ENCODE measurements at regions not wholly inside any gene's neighbourhood (a gene's known extent, or its start where the extent isn't known, plus 50 kb on each side); places are given as distances from the start of the nearest gene placed in this dataset.
"Not testable (repeated sequence)": the region's sequence is repeated elsewhere in the genome, so short reads cannot be mapped to it uniquely, and the experiment has no call there.

DNA sequence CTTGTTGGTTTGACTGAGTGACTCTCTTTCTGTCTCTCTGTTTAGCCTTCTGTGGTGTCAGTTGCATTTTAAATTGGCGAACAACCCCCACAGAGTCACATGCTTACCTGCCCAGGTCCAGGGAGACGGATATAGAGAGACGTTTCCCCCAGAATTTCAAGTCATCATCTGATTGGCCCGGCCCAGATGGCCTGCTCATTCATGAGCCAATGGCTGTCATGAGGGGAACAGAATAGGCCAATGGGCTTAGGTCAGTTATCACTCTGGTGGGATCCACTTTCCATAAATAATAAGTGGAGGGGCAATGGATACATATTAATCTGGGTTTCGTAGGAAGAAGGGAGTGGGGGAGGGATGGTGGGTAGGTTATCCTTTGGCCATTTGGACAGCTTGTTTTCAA lies 150.0 kb upstream of the SPRED2 start:
- FAIRE-seq (no peak), DNase-seq (ENCODE audit: low spot score) (no peak)

DNA sequence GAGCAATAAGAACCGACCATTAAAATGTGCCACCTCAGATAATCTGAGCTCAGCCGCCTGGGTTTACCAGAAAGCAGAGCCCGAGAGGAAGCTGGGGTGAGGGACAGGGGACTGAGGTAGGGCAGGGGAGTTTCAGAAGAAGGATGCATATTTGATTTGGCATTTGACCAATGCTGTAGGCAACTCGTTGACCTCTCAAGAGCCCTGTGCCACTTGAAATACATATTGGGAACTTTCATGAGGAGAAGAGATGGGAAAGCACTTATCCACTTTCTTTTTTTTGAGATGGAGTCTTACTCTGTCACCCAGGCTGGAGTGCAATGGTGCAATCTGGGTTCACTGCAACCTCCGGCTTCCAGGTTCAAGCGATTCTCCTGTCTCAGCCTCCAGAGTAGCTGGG lies 148.4 kb upstream of the SPRED2 start:
- no peak for FAIRE-seq
- no peak for DNase-seq (ENCODE audit: low spot score)

DNA sequence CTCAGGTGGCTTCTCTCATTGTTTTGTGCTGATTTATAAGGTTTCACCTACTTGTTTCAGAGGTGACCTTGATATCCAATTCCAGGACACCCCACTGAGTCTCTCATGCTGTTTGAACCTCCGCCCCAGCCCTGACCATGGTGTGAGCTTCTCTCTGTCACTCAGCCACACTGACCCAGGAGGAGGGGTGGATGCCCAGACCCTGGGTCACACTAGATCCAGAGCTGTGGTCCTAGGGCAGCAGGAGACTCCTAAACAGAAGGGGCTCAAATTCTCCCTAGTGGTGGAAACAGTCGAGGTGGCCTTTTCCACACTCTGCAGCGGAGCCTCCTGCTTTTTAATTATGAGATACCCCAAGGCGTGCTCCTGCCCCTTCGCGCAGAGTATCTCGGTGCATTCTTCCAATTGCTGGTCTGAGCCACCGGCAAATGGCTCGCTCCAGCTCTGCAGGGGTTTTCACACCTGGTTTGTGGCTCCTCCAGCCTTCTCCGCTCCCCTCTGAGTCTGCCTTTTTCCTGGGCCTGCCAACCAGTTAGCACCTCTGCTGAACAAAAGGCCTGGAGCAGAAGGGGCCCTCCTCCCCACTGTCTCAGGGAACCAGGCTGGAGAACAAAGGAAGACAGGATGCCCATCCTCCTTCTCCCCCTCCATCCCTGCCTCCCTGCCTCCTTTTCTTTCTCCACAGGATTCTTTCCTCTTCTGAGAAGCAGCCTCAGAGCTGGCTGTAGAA lies 147.3 kb upstream of the SPRED2 start:
- DNase-seq (ENCODE audit: low spot score): no peak
- no peak for FAIRE-seq

DNA sequence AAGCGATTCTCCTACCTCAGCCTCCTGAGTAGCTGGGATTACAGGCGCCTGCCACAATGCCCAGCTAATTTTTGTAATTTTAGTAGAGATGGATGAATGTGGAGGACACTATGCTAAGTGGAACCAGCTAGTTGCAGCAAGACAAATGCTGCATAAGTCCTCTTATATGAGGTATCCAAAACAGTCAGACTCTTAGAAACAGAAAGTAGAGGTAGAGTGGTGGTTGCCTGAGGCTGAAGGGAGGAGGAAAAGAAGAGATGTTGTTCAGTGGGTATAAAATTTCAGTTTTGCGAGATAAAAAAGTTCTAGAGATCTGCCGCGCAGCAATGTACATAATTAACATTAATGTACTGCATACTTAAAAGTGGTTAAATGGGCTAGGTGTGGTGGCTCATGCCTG lies 145.3 kb upstream of the SPRED2 start:
- no peak for DNase-seq (ENCODE audit: low spot score)
- no peak for FAIRE-seq

DNA sequence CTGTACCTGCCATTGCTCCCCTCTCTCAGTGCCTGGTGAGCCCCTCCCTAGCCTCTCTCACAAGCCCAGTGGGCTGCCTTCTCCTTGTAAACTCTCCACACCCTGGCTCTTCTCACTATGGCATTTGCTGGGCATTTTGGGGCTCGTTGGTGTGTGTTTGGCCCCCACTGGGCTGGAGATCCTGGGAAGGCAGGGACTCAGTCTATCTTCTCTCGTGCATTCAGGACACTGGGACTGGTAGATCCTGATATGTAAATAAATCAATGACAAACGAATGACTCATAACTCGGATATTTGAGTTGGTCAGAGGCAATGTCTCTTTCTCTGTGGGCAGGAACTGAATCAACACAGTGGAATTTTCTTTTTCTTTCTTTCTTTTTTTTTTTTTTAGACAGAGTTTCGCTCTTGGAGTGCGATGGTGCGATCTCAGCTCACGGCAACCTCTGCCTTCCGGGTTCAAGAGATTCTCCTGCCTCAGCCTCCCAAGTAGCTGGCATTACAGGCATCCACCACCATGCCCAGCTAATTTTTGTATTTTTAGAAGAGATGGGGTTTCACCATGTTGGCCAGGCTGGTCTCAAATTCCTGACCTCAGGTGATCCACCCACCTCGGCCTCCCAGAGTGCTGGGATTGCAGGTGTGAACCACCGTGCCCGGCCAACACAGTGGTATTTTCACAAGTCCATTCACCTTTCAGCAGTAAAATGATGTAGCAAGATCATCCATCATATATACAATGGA lies 144.6 kb upstream of the SPRED2 start:
- DNase-seq (ENCODE audit: low spot score) (peak; percentile 93), FAIRE-seq (peak; percentile 94)

DNA sequence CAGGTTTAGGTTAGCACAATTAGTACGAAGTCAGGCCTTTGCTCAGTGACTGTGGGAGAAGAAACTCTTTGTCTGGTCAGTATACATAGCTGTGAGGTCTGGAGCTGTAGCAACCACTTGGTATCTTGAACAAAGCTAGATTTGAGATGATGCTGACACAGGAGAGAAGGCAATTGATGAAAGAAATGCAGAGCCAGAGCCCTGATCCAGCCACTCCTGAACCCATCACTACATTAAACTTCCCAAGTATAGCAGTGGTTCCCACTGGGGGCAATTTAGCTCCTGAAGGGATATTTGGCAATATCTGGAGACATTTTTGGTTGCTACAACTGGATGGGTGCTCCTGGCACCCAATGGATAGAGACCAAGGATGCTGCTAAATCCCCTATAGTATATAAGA lies 143.9 kb upstream of the SPRED2 start:
- DNase-seq (ENCODE audit: low spot score): no peak
- FAIRE-seq: no peak

DNA sequence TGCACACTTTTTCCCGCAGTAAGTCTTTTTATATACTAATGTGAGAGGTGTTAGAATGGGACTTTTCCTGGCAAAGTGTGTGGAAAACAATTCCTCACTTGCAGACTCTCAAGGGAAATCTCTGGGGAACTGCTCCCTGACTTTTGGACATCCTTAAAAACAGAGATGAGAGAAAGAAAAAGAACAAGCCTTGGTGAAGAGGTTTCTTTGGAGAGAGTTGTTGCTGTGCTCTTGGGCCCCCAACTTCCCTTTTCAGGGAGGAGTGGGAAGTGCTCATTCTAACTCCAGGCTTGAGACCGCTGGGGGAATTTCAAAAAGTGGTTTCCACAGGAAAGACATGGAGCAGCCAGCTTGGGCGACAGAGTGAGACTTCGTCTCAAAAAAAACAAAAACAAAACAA lies 142.6 kb upstream of the SPRED2 start:
- DNase-seq (ENCODE audit: low spot score) (no peak), FAIRE-seq (no peak)

DNA sequence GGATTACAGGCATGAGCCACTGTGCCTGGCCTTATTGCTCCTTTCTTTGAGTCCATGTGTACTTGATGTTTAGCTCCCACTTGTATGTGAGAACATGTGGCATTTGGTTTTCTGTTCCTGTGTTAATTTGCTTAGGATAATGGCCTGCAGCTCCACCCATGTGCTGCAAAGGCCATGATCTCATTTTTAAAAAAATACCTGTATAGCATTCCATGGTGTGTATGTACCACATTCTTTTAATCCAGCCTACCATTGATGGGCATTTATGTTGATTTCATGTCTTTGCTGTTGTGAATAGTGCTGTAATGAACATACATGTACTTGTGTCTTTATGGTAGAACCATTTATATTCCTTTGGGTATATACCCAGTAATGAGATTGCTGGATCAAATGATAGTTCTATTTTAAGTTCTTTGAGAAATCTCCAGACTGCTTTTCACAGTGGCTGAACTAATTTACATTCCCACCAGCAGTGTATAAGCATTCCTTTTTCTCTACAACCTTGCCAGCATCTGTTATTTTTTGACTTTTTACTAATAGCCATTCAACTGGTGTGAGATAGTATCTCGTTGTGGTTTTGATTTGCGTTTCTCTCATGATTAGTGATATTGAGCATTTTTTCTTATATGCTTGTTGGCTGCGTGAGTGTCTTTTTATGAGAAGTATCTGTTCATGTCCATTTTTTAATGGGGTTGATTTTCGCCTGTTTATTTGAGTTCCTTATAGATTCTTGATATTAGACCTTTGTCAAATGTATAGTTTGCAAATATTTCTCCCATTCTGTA lies 136.4 kb upstream of the SPRED2 start:
- not testable (repeated sequence) for FAIRE-seq; DNase-seq (ENCODE audit: low spot score)

DNA sequence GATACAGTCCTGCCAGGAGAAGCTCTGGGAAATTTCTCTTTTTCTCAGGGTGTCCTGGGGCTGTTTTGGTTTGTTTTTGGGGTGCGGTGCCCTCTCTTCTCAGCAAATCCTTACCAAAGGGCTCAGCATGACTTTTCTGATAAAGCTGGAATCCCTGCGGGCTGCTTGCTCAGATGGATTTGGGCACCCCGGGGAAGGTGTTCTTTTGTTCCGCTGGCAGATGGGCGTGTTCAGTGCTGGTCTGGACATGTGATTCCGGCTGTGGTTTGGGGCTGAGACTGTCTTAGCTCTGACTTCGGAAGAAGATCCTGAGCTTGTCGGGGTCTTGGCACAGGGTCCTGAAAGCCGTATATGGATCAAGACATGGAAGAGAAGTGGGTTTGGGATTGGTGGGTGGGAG lies 134.2 kb upstream of the SPRED2 start:
- no peak for DNase-seq (ENCODE audit: low spot score)
- FAIRE-seq: no peak

DNA sequence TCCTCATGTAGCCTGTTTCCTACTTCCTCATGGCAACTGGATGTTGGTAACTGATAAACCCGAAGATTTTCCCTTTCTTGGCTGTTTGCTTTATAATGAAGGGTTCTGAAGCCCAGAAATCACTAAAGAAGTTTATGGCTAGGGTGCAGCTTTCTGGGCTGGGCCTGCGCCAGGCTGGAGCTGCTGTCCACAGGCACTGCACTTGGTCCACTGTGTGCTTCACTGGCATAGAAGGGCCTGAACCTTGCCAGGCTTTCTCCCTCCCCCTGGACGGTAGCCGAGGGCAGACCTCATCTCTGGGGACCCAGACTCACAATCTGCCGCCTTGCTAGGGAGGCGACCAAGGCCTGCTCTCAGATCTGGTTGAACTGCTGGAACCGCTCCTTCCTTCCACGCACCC lies 133.3 kb upstream of the SPRED2 start:
- no peak for DNase-seq (ENCODE audit: low spot score)
- no peak for FAIRE-seq

DNA sequence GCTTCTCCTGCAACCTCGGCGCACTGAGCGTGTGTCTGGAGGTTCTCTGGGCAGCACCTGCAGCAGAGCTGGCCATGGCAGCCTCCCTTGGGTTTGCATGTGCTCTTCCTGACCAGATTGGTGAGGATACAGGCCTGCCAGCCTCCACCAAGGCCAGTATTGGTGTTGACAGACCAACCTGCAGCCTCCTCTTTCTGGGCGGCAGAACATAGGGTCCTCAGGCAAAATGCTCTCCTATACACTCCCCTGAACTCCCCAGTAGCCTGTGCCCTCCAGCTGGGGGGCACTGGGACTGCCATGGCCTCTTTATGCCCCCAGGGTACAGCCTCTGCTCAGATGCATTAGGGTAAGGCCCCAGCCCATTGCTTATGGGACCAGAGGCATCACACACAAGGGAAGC lies 131.9 kb upstream of the SPRED2 start:
- DNase-seq (ENCODE audit: low spot score) (no peak), FAIRE-seq (no peak)

DNA sequence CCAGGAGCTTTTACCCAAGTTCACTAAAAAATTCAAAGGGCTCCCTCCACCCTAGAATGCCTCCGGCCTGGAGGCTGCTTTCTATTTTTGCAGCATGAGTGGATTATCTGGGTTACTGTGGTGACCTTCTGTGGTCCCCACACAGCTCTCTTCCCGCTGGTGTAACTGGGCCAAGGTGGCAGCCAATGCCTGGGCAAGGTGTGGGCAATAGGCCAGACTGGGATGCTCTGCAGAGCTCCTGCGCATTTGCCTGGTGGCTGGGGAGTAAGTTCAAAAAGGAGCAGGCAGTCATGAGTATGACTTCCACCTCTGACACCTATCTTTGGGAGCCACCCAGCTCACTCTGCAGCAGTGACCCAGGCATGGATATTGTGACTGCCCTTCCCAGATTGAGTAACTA lies 130.5 kb upstream of the SPRED2 start:
- FAIRE-seq: no peak
- DNase-seq (ENCODE audit: low spot score): no peak

DNA sequence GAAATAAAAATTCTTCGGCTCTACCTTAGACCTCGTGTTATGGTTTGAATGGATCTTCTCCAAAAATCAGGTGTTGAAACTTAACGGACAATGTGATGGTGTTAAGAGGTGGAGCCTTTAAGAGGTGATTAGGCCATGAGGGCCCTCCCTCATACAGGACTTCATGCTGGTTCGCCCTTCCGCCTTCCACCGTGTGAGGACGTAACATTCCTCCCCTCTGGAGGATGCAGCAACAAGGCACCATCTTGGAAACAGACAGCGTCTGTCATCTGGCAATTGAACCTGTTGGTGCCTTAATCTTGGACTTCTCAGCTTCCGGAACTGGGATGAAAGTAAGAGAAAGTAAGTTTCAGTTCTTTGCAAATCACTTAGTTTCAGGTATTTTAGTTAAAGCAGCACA lies 126.3 kb upstream of the SPRED2 start:
- FAIRE-seq (no peak), DNase-seq (ENCODE audit: low spot score) (no peak)

DNA sequence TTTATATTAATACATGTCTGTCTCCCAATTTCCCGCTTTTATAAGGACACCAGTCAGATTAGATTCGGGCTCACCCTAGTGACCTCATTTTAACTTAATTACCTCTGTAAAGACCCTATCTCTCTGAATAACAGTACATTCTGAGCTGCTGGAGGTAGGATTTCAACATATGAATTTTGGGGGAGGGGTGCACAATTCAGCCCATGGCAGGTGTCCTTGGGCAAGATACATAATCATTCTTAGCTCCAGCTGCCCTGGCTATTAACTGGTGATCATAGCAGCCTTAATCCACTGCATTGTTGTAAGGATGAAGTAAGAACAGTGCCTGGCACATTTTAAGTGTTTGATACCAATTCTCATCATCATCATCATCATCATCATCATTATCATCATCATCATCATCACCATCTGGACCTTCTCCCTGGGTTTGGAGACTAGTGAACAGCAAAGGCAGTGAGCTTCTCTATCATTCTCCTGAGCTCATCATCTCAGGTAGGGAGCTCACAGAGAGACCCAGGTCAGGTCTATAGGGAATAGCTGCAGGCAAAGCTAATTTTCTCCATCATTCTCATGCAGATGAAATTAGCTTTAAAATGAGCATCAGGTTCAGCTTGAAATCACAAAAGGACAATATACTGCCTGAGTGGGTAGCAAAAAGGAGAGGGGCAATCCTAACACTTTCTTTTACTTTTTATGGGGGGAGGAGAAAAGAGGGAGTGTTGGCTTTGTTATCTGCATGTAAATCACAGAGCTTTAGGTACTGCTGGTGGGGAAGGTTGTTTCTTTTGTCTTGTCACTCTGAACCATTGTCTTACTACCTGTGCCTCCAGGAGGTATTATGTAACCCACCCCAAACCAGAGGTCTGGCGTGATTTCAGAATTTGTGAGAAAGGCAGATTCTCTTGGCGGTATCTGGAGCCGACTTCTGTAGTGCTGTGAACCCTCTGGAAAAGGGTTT lies 125.5 kb upstream of the SPRED2 start:
- DNase-seq (ENCODE audit: low spot score): no peak
- no peak for FAIRE-seq

DNA sequence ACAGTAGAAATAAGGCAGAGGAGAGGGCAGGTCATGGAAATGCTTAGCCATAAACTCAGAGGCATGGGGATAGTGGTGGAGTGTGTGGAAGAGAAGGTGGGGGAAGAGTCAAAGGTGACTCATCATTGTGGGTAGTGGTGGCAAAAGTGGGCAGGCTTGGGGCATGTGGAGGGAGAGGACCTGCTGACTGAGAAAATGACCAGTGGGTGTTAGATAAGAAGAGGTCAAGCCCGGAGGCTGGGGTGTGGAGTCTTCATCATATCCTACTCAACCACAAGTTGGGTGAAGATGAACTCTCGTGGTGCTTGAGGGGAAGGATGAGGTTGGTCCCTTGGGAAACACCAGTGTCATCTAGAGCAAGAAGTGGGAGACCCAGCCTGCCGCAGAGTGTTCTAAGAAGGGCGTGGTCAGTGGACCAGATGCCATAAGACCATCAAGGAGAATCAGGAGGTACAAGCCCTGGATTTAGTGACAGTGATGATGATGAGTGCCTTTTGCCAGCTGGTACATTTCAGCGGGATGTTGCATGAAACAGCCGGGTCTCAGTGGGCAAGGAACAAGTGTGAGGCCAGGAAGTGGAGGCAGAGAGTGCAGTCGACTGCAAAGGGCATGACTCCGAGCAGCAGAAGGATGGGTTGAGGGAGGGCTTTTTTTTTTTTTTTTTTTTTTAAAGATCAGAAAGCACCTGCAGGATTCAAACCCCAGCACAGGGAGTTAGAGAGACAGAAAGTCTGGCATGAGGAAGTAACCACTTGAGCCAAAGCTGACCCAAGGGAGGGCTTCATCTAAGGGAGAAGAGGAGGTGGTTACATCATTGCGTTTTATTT lies 122.6 kb upstream of the SPRED2 start:
- FAIRE-seq (peak; percentile 97), DNase-seq (ENCODE audit: low spot score) (peak; percentile 96)

DNA sequence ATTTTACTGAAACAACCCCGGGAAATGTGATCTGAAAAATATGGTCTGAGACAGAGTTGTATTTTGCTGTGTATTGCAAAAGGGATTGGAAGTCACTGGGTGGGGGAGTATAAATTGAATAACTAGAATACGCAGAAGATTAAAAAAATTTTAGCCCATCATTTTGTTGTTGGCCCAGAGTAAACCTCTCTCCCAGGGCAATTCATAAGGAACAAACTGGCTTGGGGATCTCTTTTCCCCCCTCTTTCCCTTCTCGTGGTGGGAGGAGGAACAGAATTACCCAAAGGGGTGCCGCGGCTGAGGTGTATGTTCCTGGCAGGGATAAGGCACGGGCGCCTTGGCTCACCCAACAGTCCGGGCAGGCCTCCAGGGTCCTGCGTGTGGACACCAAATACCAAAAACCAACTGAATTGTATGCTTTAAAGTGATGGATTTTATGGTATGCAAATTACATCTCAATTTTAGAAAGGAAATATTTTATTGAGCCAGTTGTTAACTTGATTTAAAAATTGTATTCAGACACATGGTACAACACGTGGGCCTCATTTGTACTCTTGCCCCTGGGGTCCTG lies 121.2 kb upstream of the SPRED2 start:
- no peak for DNase-seq (ENCODE audit: low spot score)
- no peak for FAIRE-seq

DNA sequence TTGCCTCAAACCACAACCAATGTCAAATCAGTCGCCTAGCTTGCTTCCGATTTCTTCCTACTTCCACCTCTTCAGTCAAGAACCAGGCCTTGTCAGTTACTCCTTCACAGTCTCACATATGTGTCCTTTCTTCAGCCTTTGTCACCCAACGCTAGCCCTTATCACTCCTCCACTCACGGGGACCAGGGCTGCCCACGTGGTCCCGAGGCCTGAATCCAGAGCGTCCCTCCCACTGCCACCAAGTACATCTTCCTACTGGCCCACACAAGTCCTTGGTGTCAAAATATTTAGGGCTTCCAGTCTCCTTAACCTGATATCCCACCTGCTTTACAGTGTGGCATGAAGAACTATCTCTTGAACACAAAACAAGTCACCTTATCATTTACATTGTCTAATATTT lies 119.1 kb upstream of the SPRED2 start:
- FAIRE-seq (no peak), DNase-seq (ENCODE audit: low spot score) (no peak)

DNA sequence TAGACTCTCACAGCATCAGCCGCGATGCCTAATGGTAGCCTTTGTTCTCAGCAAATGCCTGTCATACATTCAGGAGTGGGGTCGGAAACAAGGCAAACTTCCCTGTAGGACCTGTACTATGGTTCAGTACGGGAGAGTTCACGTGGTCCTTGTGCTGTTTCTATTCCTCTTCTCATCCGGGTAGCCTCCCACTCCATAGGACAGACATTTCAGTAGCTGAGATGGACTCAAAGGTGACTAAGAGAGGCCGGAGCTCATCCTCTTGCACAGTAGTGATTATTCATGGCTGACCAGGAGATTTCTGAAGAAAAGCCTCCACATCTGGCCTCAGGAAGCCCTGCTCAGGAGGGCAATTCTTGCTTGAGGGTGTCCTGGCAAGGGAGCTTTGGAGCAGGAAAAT lies 117.8 kb upstream of the SPRED2 start:
- FAIRE-seq (no peak), DNase-seq (ENCODE audit: low spot score) (no peak)

DNA sequence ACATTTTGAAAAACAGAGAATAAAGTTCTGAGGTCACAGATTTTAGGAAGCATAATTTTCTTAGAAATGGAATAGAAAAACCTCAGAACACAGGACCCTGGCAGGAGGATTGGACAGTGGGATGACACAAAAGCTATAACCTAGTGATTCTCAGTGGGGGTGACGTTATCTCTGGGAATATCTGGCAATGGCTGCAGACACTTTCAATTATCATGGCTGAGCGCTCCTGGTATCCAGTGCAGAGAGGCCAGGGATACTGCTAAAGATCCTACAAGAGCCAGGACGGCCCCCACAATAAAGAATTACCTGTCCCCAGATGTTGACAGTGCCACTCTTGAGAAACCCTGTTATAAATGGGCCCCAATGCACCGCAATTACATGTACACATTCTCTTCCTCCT lies 117.2 kb upstream of the SPRED2 start:
- DNase-seq (ENCODE audit: low spot score) (no peak), FAIRE-seq (no peak)

DNA sequence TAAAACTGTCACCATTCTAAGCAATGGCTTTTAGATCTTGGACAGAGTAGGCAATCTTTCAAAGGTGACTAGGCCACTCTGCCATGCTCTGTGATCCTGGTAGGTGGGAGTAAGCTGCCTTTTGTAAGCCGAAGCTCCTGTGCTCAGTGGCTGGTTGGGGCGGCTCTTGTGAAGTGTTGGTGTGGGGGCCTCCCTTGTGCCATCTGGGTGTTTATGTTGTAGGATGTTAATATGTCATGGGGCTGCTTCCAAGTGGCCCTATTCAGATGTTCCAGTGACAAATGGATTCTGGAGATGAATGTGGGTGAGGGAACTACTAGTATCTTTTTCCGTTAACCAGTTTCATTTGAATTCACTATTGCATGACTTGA lies 116.8 kb upstream of the SPRED2 start:
- DNase-seq (ENCODE audit: low spot score) (no peak), FAIRE-seq (no peak)
